Suprapubic skin (tissue), 3 donors: ENCODE measurements at regions not wholly inside any gene's neighbourhood (a gene's known extent, or its start where the extent isn't known, plus 50 kb on each side); places are given as distances from the start of the nearest gene placed in this dataset.

Source experiments
- EP300 ChIP-seq: sonication (generic); formaldehyde crosslinking; IDR thresholded peaks from one replicate; pipeline ENCODE4 v1.6.1; 2017; ENCODE audit warnings: antibody characterized with exemption
- TF ChIP-seq, protein P1 (sequence below), 2 donors: fragments of 200-600 bp in 1 of 2; fragments of 450-650 bp in 1 of 2; sonication (generic) in 1 of 2; IDR thresholded peaks; one replicate each; pipeline ENCODE4 v1.5.1; 2016 to 2019; ENCODE audit warnings: antibody characterized with exemption in 2 of 2, mild to moderate bottlenecking in 1 of 2, moderate library complexity in 1 of 2

GRCh38 chr21:24976238-24976637, 631.0 kb downstream of the MRPL39 start:
- TF ChIP-seq, protein P1, sequence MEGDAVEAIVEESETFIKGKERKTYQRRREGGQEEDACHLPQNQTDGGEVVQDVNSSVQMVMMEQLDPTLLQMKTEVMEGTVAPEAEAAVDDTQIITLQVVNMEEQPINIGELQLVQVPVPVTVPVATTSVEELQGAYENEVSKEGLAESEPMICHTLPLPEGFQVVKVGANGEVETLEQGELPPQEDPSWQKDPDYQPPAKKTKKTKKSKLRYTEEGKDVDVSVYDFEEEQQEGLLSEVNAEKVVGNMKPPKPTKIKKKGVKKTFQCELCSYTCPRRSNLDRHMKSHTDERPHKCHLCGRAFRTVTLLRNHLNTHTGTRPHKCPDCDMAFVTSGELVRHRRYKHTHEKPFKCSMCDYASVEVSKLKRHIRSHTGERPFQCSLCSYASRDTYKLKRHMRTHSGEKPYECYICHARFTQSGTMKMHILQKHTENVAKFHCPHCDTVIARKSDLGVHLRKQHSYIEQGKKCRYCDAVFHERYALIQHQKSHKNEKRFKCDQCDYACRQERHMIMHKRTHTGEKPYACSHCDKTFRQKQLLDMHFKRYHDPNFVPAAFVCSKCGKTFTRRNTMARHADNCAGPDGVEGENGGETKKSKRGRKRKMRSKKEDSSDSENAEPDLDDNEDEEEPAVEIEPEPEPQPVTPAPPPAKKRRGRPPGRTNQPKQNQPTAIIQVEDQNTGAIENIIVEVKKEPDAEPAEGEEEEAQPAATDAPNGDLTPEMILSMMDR (IDR thresholded peaks at IDR 0.05): no peak
- no peak for TF ChIP-seq EP300
